ENCODE measurements at regions not wholly inside any gene's neighbourhood (a gene's known extent, or its start where the extent isn't known, plus 50 kb on each side); places are given as distances from the start of the nearest gene placed in this dataset.

- intact Hi-C loops (cut with micrococcal nuclease; ENCODE audit: unreplicated experiment) = no loop called here
Observed at GRCh38 chr12:47422611-47423010, 283.2 kb downstream of the RPAP3 start.

More at GRCh38 chr12:47422611-47423010, 283.2 kb downstream of the RPAP3 start:
- Histone ChIP-seq H3K36me3 (replicated peaks in 1 of 2; ENCODE audit: control insufficient read depth in 1 of 2, insufficient read depth in 2 of 2, low read length in 2 of 2) (no peaks in the 10 kb centered on the region), H3K4me3 (replicated peaks in 1 of 3; ENCODE audit: insufficient read depth in 1 of 3, low read depth in 2 of 3, low read length in 3 of 3) (no peak overlapping the region), H3K9me3 (ENCODE audit: low read length) (no peaks in the 10 kb centered on the region), H3K4me2 (ENCODE audit: low read depth, low read length) (no peak overlapping the region), H3K4me1 (ENCODE audit: insufficient read depth, low read length) (no peaks in the 10 kb centered on the region), H3K79me2 (ENCODE audit: insufficient read depth, low read length) (no peaks in the 10 kb centered on the region), H3K27ac (ENCODE audit: extremely low read length, insufficient read depth, low read length) (no peak overlapping the region), H4K20me1 (ENCODE audit: insufficient read depth, low read length) (no peaks in the 10 kb centered on the region), H3K9ac (ENCODE audit: insufficient read depth, low read depth, low read length) (no peak overlapping the region), H3K27me3 (ENCODE audit: control insufficient read depth in 1 of 2, insufficient read depth in 2 of 2, low read length in 2 of 2) (no peaks in the 10 kb centered on the region), H2AFZ (ENCODE audit: low read length) (no peak overlapping the region)
- no peak for DNase-seq (ENCODE audit: low spot score)
- no peak for TF ChIP-seq DMAP1 (CRISPR knock-in tag; IDR thresholded peaks at IDR 0.05)
- TF ChIP-seq ZNF678 (CRISPR knock-in tag; IDR thresholded peaks at IDR 0.05) = no peak
- no peak for TF ChIP-seq GLMP (CRISPR knock-in tag; IDR thresholded peaks at IDR 0.05; ENCODE audit: borderline replicate concordance)
- TF ChIP-seq GABPB1 (CRISPR knock-in tag; IDR thresholded peaks at IDR 0.05) = no peak
- no peak for TF ChIP-seq PATZ1 (CRISPR knock-in tag; IDR thresholded peaks at IDR 0.05)
- in situ Hi-C loops (cut with HindIII; ENCODE audit: extremely low pct_ligation_motif_present, low pct_unique_long_range_greater_than_20kb) = no loop called here
- ChIA-PET POLR2A (no interaction called here), CTCF (ENCODE audit: low intra/inter-chr PET ratio, low total read pairs) (no interaction called here)
- FAIRE-seq = no peak
- no peak for ATAC-seq
- BruUV-seq (replicated peaks) = no TSS peak
- 3% methylated on average over 2 of the region's 2 CpGs for WGBS (ENCODE audit: low lambda C conversion rate)

All from HepG2 (cell line).